ENCODE measurements at regions not wholly inside any gene's neighbourhood (a gene's known extent, or its start where the extent isn't known, plus 50 kb on each side); places are given as distances from the start of the nearest gene placed in this dataset.
A peak's percentile ranks its signal among the peaks of the same experiment; 100 is the strongest.
"Not testable (repeated sequence)": the region's sequence is repeated elsewhere in the genome, so short reads cannot be mapped to it uniquely, and the experiment has no call there.

- TF ChIP-seq, protein P1, sequence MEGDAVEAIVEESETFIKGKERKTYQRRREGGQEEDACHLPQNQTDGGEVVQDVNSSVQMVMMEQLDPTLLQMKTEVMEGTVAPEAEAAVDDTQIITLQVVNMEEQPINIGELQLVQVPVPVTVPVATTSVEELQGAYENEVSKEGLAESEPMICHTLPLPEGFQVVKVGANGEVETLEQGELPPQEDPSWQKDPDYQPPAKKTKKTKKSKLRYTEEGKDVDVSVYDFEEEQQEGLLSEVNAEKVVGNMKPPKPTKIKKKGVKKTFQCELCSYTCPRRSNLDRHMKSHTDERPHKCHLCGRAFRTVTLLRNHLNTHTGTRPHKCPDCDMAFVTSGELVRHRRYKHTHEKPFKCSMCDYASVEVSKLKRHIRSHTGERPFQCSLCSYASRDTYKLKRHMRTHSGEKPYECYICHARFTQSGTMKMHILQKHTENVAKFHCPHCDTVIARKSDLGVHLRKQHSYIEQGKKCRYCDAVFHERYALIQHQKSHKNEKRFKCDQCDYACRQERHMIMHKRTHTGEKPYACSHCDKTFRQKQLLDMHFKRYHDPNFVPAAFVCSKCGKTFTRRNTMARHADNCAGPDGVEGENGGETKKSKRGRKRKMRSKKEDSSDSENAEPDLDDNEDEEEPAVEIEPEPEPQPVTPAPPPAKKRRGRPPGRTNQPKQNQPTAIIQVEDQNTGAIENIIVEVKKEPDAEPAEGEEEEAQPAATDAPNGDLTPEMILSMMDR (conservative IDR thresholded peaks at IDR 0.05; ENCODE audit: low read depth, low read length): no peak
- no peak for DNase-seq (ENCODE audit: low read depth)
- no peak overlapping the region for H3K4me3 ChIP-seq (ENCODE audit: low read depth, low read length)
Measured at GRCh38 chr6:112606656-112607435, 259.7 kb downstream of the RFPL4B start.

DNA sequence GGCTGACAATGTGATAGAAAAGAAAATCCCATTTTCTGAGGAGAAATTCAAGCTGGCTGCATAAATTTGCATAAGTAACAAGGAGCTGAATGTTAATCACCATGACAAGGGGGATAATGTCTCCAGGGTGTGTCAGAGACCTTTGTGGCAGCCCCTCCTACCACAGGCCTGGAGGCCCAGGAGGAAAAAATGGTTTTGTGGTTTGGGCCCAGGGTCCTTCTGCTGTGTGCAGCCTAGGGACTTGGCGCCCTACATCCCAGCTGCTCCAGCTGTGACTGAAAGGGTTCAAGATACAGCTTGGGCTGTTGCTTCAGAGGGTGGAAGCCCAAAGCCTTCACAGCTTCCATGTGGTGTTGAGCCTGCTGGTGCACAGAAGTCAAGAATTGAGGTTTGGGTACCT, 261.8 kb downstream of the RFPL4B start:
- not testable (repeated sequence) for DNase-seq (ENCODE audit: low read depth); H3K4me3 ChIP-seq (ENCODE audit: low read depth, low read length)

DNA sequence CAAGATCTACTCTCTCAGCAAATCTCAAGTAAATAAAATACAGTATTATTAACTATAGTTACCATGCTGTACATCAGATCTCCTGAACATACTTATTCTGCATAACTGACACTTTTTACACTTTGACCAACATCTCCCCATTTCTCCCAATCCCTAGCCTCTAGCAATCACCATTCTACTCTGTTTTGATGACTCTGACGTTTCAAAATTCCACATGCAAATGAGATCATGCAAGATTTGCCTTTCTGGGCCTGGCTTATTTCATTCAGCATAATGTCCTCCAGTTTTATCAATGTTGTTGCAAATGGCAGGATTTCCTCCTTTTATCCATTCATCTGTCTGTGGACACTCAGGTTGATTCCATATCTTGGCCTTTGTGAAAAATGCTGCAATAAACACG, 266.3 kb downstream of the RFPL4B start:
- DNase-seq (ENCODE audit: low read depth): no peak
- TF ChIP-seq, protein P1 (conservative IDR thresholded peaks at IDR 0.05; ENCODE audit: low read depth, low read length): no peak
- no peak overlapping the region for H3K4me3 ChIP-seq (ENCODE audit: low read depth, low read length)

DNA sequence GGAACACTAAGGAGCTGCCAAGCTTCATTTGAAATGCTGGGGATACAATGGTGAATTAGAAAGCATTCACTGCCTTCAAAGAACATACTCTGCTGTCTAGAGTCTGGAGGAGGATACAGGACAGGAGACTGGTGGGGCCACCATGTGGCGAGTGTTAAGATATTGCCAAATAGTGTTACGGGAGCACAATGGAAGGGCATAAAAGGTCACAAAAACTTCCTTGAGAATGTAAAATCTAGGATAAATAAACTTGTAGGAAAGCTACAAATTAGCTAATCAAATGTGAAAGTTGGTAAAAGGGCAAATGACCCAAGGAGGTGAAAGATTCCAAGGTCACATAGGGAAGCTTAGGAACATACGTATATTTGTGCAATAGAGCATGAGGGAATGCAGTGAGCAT, 271.7 kb downstream of the RFPL4B start:
- TF ChIP-seq, protein P1 (conservative IDR thresholded peaks at IDR 0.05; ENCODE audit: low read depth, low read length): peak; percentile 33
- H3K4me3 ChIP-seq (ENCODE audit: low read depth, low read length): no peak overlapping the region
- DNase-seq (ENCODE audit: low read depth): no peak

DNA sequence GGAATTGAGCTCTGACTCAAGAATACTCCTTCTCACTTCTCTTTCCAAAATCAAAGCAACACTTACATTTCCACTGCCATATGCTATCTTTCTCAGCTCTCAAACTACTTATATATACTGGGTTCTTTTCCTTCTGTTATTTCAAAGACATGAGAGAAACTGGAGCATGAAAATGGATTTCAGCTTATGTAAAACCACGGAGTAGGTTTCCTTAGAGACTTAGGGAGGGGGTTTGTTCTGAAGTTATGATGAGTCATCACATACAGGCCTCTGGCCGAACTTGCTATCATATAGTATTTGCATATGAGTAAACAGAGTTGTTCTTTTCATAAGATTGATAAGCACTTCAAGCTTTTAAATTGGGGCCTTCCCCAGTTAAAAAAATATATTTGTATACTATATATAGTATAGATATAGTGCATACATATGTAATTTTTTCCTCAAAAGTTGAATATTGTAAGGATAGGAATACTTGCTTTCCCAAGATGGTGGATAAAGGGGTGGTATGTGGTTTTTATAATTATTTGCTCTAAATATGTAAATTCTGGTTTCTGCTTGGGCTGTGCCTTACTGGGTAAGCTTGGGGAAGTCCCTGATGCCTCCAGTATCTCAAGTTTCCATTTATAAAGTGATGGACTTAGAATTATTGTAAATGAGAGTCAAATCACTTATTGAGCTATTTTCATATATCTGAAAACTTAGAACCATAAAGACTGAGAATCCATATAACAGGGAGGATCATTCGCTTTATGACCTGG, 273.9 kb downstream of the RFPL4B start:
- TF ChIP-seq, protein P1 (conservative IDR thresholded peaks at IDR 0.05; ENCODE audit: low read depth, low read length): no peak
- no peak overlapping the region for H3K4me3 ChIP-seq (ENCODE audit: low read depth, low read length)
- DNase-seq (ENCODE audit: low read depth): no peak

- TF ChIP-seq, protein P1 (conservative IDR thresholded peaks at IDR 0.05; ENCODE audit: low read depth, low read length): no peak
- H3K4me3 ChIP-seq (ENCODE audit: low read depth, low read length): no peak overlapping the region
- DNase-seq (ENCODE audit: low read depth): no peak
Measured at GRCh38 chr6:112622036-112622435, 274.9 kb downstream of the RFPL4B start.

- no peak overlapping the region for H3K4me3 ChIP-seq (ENCODE audit: low read depth, low read length)
- TF ChIP-seq, protein P1 (conservative IDR thresholded peaks at IDR 0.05; ENCODE audit: low read depth, low read length): no peak
- DNase-seq (ENCODE audit: low read depth): peak; percentile 89
Measured at GRCh38 chr6:112626468-112627082, 279.4 kb downstream of the RFPL4B start.
